Activated naive CD4-positive, alpha-beta T cell treated with Interleukin-2 at 50 U/mL for 16 hours (primary cell): ENCODE measurements at regions not wholly inside any gene's neighbourhood (a gene's known extent, or its start where the extent isn't known, plus 50 kb on each side); places are given as distances from the start of the nearest gene placed in this dataset.

ENCODE experiments used
- DNase-seq: peaks from one replicate; pipeline ENCODE4 v3.0.0-alpha.2; 2020

- no peak for DNase-seq
Measured at GRCh38 chr17:65442691-65443090, 118.8 kb downstream of the AXIN2 start.

GRCh38 chr17:65442250-65442649 lies 119.2 kb downstream of the AXIN2 start:
- no peak for DNase-seq

- DNase-seq = no peak
Measured at GRCh38 chr17:65441053-65441605, 120.3 kb downstream of the AXIN2 start.

DNA sequence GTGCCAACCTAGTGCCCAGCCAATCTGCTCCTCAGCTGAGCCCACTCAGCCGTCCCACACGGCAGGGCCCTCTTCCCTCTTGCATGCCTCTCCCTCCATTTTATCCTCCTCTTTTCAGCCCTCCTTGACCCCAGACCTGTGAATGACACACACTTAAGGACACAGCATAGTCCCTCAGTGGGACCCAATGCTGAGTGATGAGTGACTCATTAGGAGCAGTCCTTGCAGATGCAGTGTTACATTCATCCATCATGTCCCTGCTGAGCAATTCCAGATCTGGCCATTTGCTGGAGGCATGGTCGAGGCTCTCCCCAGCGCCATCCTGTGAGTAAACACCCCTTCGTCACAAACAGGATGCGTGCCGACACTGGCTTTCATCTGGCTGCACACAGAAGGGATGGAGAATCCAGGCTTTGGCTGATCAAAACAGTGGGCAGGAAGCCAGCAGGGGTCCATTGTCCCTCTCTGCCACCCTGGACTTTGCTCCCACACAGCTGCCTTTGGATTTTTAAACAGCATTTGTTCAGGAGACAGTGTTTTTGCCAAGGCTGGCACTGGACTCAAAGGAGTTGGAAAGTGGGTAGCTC lies 122.6 kb downstream of the AXIN2 start:
- no peak for DNase-seq

GRCh38 chr17:65438173-65438572 lies 123.3 kb downstream of the AXIN2 start:
- no peak for DNase-seq

DNA sequence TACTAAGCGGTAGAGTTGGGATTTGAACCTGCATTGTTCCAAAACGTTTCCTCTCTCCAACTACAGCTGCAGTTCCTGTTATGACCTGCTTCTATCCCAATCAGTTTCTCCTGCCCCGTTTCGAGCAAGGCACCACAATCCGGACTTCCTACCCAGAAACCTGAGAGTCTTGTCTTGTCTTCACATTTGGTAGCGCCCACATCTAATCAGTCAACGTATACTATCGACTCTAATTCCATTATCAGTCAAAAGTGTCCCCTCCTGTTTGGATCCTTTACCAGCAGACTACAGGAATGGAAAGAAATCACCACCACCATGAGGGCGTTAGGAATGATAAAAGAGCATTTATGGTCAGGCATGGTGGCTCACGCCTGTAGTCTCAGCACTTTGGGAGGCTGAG lies 124.6 kb downstream of the AXIN2 start:
- DNase-seq = no peak

DNA sequence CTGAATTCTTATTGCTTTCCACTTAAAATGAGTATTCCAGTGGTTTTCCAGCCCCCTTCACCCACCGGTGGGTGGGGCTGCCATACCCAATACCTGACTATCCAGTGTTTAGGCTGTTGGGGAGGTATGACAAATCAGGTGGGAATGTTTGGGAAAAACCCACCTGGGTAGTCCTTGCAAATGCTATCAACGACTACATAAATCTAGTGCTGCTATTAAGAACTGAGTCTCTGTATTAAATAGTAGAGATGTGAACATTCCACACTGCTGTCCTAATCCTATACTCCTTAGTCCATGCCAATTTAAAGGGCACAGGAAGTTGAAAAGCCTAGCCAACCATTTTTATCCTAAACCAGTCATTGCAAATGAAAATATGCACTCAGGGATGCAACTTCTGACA lies 126.6 kb downstream of the AXIN2 start:
- DNase-seq = no peak

DNA sequence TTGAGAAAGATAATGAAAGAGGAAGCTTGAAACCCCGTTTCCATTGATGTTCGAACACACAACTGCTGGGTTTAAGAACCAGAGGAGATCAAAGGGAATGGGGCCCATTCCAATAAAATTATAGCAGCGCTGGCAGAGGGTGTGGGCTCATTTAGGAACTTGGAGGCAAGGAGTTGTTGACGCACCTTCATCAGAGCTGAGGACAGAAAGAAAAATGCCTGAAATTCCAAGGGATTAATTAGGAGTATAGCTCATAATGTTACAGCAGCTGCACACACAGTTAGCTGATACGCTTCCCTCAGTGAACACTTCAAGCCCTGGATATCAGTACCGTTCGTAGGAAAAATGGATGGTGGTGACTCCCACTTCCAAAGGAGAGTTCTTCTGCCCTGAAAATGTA lies 127.2 kb downstream of the AXIN2 start:
- DNase-seq = no peak

DNA sequence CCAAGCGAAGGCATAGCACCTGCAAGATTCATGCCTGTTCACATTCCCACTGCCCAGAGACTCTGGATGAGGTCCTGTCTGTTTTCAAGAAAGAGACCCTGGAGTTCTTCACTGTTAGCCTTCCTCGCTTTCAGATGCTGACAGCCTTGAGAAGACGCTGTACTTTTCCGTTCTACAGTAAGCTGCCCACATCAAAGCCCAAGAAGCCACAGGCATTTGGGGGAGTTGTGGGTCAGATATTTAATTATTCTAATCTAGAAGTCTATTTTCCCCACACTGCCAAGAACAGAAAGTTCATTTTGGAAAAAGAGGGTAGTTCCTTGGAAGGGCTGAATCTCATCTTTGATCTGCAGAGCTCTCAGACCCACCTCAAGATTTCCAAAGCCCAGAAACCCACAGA lies 127.9 kb downstream of the AXIN2 start:
- peak; percentile 13 for DNase-seq

GRCh38 chr17:65433157-65433556 lies 128.3 kb downstream of the AXIN2 start:
- DNase-seq = no peak

- DNase-seq = no peak
Measured at GRCh38 chr17:65431116-65431515, 130.3 kb downstream of the AXIN2 start.

GRCh38 chr17:65430209-65430833 lies 131.1 kb downstream of the AXIN2 start:
- DNase-seq = no peak

DNA sequence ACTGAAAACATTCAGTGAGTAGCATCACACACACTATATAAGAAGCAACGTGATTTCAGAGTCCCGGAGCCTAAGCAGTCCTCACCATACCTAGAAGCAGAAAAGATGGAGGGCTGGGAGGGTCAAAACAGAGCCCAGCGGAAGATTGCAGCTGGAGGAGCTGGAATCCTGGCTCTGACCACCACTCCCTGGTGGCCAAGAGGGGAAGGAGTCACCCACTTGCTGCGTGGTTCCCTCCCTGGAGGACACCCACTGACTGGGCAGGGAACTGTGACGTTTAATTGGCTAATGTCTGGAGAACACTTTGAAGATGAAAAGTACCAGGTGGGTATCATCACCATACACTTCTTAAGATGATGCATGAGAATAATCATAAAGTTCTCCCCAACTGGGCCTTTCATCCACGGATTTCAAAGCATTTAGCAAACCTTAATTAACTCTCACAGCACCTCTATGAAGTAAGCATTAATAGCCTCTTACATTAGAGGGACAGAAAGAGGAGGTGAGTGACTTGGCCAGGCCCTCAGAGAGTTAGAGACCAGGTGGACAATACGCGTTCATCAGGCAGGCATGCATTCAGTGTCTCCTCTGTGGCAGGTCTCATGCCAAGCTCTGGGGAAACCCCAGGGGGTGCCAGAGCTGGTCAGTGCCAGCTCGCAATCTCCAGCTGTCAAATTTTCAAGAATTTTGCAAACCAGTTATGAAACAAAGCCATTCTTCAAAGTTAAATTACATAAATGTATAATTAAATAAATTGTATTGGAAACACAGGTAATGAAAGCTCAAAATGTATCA lies 137.9 kb downstream of the AXIN2 start:
- no peak for DNase-seq

GRCh38 chr17:65418622-65419021 lies 142.8 kb downstream of the AXIN2 start:
- DNase-seq = no peak

DNA sequence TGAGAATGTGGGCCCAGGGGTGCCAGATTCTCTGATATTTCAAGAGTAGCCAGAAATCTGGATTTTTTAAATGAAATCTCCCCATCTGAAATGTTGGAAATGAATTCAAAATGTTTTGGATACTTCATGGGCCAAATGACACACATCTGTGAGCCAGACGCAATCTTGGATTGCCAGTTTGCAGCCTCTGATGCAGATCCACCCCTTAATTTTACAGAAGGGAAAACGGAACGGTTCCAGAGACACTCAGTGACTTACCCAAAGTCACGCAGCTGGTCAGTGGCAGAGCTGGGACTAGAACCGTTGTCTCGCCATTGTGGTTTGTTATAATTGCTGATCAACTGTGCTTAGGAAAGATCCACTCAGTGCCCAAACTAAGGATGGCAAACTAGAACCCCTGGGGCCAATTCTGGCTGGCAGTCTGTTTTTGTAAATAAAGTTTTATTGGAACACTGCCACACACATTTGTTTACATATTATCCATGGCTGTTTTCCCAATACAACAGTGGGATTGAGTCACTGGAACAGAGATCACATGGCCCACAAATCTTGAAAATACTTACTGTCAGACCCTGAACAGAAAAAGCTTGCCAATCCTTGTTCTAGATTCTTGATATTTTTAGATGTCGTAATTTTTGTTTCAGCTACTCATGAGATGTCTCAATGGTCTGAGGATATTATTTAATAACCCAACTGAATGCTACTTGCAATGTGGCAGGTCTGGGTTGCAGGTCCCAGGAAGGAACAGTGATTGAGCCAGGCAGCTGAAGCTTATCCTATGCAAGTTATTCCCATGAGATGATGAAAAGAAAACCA lies 143.8 kb downstream of the AXIN2 start:
- no peak for DNase-seq

- no peak for DNase-seq
Measured at GRCh38 chr17:65415991-65416390, 145.5 kb downstream of the AXIN2 start.

GRCh38 chr17:65413390-65413789 lies 148.1 kb downstream of the AXIN2 start:
- DNase-seq = no peak

GRCh38 chr17:65409381-65409780 lies 152.1 kb downstream of the AXIN2 start:
- DNase-seq = no peak

DNA sequence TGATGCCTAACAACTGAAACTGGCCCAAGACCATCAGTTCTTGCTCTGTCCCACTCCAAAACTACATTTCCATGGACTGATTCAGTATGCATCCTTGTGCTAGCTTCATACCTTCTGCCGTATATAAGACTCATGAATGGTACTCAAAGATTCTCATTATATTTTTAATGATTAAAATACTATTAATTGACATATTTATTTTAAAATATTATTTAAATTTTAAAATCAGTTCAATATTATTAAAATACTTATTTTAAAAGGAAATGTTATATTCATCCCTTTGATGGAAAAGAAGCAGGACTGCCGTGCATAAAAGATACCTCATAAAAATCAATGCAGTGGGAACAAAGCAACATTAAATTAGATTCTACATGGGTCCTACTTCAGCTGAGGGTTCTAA lies 153.4 kb downstream of the AXIN2 start:
- DNase-seq = no peak

DNA sequence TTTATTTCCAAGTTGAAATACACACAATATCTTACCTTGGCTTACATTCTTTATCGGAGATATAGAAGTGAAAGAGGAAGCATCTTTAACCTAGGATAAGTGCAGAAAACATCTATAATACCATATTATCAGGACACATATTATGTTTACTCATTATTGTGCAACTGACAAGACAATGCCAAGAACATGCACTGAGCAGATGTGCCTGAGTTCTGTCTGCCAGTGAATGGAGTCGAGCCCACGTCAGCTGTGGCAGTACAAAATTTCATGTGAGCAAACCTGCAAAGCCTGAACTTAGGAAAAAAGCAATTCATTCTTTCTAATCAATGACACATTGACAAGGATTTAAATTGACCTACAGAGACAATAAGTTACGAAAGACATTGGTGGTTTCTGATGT lies 154.4 kb downstream of the AXIN2 start:
- DNase-seq = no peak

DNA sequence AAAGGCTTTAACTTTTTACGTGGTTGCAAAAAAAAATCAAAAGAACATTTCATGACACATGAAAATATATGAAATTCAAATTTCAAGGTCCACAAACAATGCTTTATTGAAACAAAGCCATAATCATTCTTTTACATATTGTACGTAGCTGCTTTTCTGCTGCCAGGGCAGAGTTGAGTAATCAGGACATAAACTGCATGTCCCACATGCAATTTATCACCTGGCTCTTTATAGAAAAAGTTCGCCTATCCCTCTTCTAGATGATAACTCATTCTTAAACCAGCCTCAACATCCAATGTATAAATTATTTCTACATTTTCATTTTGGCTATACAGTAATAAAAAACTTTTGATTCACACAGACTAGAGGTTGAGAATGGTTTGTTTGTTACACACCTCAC lies 154.9 kb downstream of the AXIN2 start:
- DNase-seq = no peak

DNA sequence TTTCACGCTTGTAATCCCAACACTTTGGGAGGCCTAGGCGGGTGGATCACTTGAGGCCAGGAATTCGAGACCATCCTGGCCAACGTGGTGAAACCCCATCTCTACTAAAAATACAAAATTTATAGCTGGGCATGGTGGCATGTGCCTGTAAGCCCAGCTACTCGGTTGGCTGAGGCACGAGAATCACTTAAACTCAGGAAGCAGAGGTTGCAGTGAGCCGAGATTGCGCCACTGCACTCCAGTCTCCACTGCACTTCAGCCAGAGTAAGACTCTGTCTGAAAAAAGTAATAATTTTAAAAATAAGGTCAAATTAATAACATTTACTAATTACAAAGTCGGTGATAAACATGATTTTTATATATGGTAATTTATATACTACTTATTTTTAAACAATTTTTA lies 155.9 kb downstream of the AXIN2 start:
- DNase-seq = no peak

DNA sequence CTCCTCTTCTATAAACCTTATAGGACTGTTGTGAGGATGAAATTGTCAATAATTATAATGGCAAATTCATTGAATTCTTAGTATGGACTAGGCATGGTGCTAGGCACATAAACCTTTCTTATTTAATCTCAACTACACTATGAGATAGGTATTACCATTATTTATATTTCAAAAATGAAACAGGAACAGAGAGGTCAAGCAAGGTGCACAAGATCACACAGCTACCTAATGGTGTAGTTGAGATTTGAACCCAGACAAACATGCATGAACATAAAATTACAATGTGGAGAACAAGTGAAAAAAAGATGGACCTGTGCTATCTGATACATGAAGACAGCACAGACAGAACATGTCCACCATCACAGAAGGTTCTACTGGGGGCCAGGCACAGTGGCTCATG lies 156.7 kb downstream of the AXIN2 start:
- no peak for DNase-seq
